ENCODE measurements at regions not wholly inside any gene's neighbourhood (a gene's known extent, or its start where the extent isn't known, plus 50 kb on each side); places are given as distances from the start of the nearest gene placed in this dataset.

DNA sequence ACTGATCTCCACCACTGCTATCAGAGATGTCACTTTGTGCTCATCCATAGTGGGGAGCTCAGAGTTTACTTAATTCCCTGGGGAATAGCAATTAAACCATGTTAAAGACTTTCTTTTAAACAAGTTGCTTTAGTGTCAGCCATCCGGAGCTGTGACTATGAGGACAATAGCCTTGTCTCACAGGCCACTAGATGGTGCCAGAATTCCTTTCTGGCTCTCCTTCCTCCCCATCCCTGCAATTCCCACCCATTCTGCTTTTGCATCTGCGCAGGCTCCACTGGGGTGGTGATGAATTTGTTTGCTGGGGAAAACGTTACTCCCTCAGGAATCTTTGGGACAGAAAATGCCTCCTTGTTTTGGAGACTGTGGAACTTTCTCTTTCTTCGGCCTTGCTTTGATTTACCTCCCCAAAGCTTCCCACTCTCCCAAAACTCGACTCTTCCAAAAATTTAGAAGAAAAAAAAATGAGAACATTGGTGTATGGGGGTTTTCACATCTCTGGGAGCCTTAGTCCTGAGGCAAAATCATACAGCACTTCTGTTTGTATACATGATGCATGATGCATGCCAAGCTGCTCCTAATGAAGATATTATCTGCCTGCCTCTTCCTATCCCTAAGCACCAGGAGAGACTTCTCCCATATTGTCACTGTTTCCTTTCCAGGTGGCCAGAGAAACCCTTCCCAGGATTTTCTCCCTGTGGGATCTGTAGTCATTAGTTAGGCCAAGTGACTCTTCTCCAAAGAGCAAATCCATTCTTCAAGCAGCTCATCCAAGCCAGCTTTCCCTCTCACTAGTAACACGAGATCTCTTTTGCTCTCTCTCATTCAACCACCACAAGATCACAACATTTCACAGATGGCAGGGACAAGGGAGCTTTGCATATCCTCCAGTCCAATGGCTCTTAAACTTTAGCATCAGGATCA is 466.1 kb downstream of the TLR4 start:
- Mint-ChIP-seq H3K36me3 (no peaks in the 10 kb centered on the region), H3K27ac (no peak overlapping the region), H3K9me3 (no peaks in the 10 kb centered on the region), H3K27me3 (ENCODE audit: insufficient read depth, low read depth) (no peaks in the 10 kb centered on the region), H3K4me3 (no peak overlapping the region), H3K4me1 (peaks cover 3% of the 10 kb centered on the region)
- Histone ChIP-seq H3K79me2 (ENCODE audit: low read depth) (no peaks in the 10 kb centered on the region), H3K4me3 (no peak overlapping the region), H3K27ac (no peak overlapping the region), H3K4me2 (no peak overlapping the region), H3K9me3 (ENCODE audit: low read depth) (no peaks in the 10 kb centered on the region), H3K9ac (no peak overlapping the region), H3F3A (ENCODE audit: low read depth) (no peaks in the 10 kb centered on the region), H2AFZ (replicated peaks) (peak overlapping the region; percentile 21), H4K20me1 (ENCODE audit: low read depth) (no peaks in the 10 kb centered on the region), H3K27me3 (no peaks in the 10 kb centered on the region), H3K36me3 (no peaks in the 10 kb centered on the region), H3K4me1 (no peaks in the 10 kb centered on the region)
- TF ChIP-seq, protein P1, sequence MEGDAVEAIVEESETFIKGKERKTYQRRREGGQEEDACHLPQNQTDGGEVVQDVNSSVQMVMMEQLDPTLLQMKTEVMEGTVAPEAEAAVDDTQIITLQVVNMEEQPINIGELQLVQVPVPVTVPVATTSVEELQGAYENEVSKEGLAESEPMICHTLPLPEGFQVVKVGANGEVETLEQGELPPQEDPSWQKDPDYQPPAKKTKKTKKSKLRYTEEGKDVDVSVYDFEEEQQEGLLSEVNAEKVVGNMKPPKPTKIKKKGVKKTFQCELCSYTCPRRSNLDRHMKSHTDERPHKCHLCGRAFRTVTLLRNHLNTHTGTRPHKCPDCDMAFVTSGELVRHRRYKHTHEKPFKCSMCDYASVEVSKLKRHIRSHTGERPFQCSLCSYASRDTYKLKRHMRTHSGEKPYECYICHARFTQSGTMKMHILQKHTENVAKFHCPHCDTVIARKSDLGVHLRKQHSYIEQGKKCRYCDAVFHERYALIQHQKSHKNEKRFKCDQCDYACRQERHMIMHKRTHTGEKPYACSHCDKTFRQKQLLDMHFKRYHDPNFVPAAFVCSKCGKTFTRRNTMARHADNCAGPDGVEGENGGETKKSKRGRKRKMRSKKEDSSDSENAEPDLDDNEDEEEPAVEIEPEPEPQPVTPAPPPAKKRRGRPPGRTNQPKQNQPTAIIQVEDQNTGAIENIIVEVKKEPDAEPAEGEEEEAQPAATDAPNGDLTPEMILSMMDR (IDR thresholded peaks at IDR 0.05): peak; percentile 86
- TF ChIP-seq EZH2phosphoT487 (IDR thresholded peaks at IDR 0.05) (no peak), EZH2 (IDR thresholded peaks at IDR 0.05) (no peak)
- DNase-seq (ENCODE audit: low spot score): peak; percentile 84

DNA sequence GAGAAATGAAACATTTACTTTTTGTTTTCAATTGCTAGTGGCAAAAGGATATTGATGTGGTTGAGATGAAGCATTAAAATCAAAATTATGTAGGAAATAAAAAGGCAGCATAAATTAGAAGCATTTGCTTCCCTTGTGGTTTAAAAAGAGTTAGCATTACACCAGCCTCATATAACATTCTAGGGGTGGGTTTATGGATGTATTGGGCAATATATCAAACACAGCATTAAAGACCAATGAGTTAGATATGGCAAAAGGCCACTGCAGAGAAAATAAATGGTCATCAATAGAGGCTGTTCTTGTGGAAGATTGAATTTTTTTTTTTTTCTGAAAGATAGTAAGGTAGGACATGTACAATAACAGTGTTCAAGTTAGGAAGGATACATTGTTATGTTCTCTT is 473.0 kb downstream of the TLR4 start:
- H3K4me3 ChIP-seq: no peak overlapping the region
- no peak for DNase-seq (ENCODE audit: low spot score)
- no peaks in the 10 kb centered on the region for H3K27me3 ChIP-seq
- no peaks in the 10 kb centered on the region for H4K20me1 ChIP-seq (ENCODE audit: low read depth)
- no peaks in the 10 kb centered on the region for H3K36me3 ChIP-seq
- H3F3A ChIP-seq (ENCODE audit: low read depth): no peaks in the 10 kb centered on the region
- no peaks in the 10 kb centered on the region for H3K79me2 ChIP-seq (ENCODE audit: low read depth)
- no peak overlapping the region for H3K4me3 Mint-ChIP-seq
- no peaks in the 10 kb centered on the region for H3K27me3 Mint-ChIP-seq (ENCODE audit: insufficient read depth, low read depth)
- no peaks in the 10 kb centered on the region for H3K4me1 ChIP-seq
- H3K36me3 Mint-ChIP-seq: no peaks in the 10 kb centered on the region
- H3K27ac ChIP-seq: no peak overlapping the region
- TF ChIP-seq, protein P1 (IDR thresholded peaks at IDR 0.05): no peak
- no peak for TF ChIP-seq EZH2phosphoT487 (IDR thresholded peaks at IDR 0.05)
- TF ChIP-seq EZH2 (IDR thresholded peaks at IDR 0.05): no peak
- no peak overlapping the region for H3K9ac ChIP-seq
- no peaks in the 10 kb centered on the region for H3K4me1 Mint-ChIP-seq
- H3K9me3 Mint-ChIP-seq: no peaks in the 10 kb centered on the region
- no peak overlapping the region for H3K4me2 ChIP-seq
- no peaks in the 10 kb centered on the region for H3K9me3 ChIP-seq (ENCODE audit: low read depth)
- no peak overlapping the region for H2AFZ ChIP-seq (replicated peaks)
- no peak overlapping the region for H3K27ac Mint-ChIP-seq

DNA sequence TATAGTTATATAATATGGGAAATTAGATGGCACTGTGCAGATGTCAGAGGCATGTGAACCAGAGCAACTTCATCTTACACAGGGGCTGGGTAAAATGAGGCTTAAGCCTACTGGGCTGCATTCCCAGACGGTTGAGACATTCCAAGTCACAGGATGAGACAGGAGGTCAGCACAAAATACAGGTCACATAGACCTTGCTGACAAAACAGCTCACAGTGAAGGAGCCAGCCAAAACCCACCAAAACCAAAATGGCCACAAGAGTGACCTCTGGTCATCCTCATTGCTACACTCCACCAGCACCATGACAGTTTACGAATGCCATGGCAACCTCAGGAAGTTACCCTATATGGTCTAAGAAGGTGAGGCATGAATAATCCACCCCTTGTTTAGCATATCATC is 479.4 kb downstream of the TLR4 start:
- H3K27ac ChIP-seq: no peak overlapping the region
- no peaks in the 10 kb centered on the region for H3K4me1 ChIP-seq
- no peaks in the 10 kb centered on the region for H3K36me3 Mint-ChIP-seq
- H3K27ac Mint-ChIP-seq: no peak overlapping the region
- no peaks in the 10 kb centered on the region for H3K27me3 Mint-ChIP-seq (ENCODE audit: insufficient read depth, low read depth)
- no peaks in the 10 kb centered on the region for H3K36me3 ChIP-seq
- H3K4me3 ChIP-seq: no peak overlapping the region
- H3K27me3 ChIP-seq: no peaks in the 10 kb centered on the region
- H4K20me1 ChIP-seq (ENCODE audit: low read depth): no peaks in the 10 kb centered on the region
- H3K4me3 Mint-ChIP-seq: no peak overlapping the region
- no peaks in the 10 kb centered on the region for H3K79me2 ChIP-seq (ENCODE audit: low read depth)
- H3K9me3 Mint-ChIP-seq: no peaks in the 10 kb centered on the region
- no peaks in the 10 kb centered on the region for H3F3A ChIP-seq (ENCODE audit: low read depth)
- H3K9ac ChIP-seq: no peak overlapping the region
- H2AFZ ChIP-seq (replicated peaks): no peak overlapping the region
- H3K4me1 Mint-ChIP-seq: no peaks in the 10 kb centered on the region
- no peak for TF ChIP-seq EZH2phosphoT487 (IDR thresholded peaks at IDR 0.05)
- TF ChIP-seq EZH2 (IDR thresholded peaks at IDR 0.05): no peak
- TF ChIP-seq, protein P1 (IDR thresholded peaks at IDR 0.05): no peak
- no peak for DNase-seq (ENCODE audit: low spot score)
- H3K4me2 ChIP-seq: no peak overlapping the region
- H3K9me3 ChIP-seq (ENCODE audit: low read depth): no peaks in the 10 kb centered on the region
